SK-N-MC (cell line): ENCODE measurements at regions not wholly inside any gene's neighbourhood (a gene's known extent, or its start where the extent isn't known, plus 50 kb on each side); places are given as distances from the start of the nearest gene placed in this dataset.

Experiments
- EZH2 ChIP-seq: fragments of 200-600 bp; sonication (generic); IDR thresholded peaks from one replicate; pipeline ENCODE4 v1.6.1; 2017; ENCODE audit warnings: antibody characterized with exemption
- FOXP2 ChIP-seq: optimal IDR thresholded peaks from 2 replicates; pipeline ENCODE3; 2011; ENCODE audit warnings: mild to moderate bottlenecking, moderate library complexity; ENCODE audit not compliant: insufficient read depth; ENCODE audit errors: extremely low read length, control extremely low read depth
- POLR2AphosphoS5 ChIP-seq: IDR thresholded peaks from 2 replicates; pipeline ENCODE4 v1.6.1; 2012; ENCODE audit warnings: mild to moderate bottlenecking, low read depth, low read length, borderline replicate concordance

GRCh38 chr13:23988546-23989122 is 91.3 kb upstream of the C1QTNF9B start:
- TF ChIP-seq EZH2 (no peak), POLR2AphosphoS5 (no peak), FOXP2 (no peak)
